ES-I3 (cell line): ENCODE measurements at regions not wholly inside any gene's neighbourhood (a gene's known extent, or its start where the extent isn't known, plus 50 kb on each side); places are given as distances from the start of the nearest gene placed in this dataset.
"Not testable (repeated sequence)": the region's sequence is repeated elsewhere in the genome, so short reads cannot be mapped to it uniquely, and the experiment has no call there.

Experiments
- H3K36me3 ChIP-seq: 2 replicates; pipeline ENCODE4 v1.6.1; 2013; ENCODE audit warnings: mild to moderate bottlenecking, low read length, control low read depth, moderate library complexity; ENCODE audit not compliant: insufficient read depth
- H3K4me1 ChIP-seq: 2 replicates; pipeline ENCODE4 v1.6.1; 2013; ENCODE audit warnings: mild to moderate bottlenecking, control low read depth, low read length; ENCODE audit not compliant: insufficient read depth
- H3K9ac ChIP-seq: 2 replicates; pipeline ENCODE4 v1.6.1; 2013; ENCODE audit warnings: low read depth, mild to moderate bottlenecking, low read length, moderate library complexity
- H3K9me3 ChIP-seq: 2 replicates; pipeline ENCODE4 v1.6.1; 2013; ENCODE audit warnings: mild to moderate bottlenecking, low read length, moderate library complexity; ENCODE audit not compliant: control insufficient read depth, insufficient read depth

DNA sequence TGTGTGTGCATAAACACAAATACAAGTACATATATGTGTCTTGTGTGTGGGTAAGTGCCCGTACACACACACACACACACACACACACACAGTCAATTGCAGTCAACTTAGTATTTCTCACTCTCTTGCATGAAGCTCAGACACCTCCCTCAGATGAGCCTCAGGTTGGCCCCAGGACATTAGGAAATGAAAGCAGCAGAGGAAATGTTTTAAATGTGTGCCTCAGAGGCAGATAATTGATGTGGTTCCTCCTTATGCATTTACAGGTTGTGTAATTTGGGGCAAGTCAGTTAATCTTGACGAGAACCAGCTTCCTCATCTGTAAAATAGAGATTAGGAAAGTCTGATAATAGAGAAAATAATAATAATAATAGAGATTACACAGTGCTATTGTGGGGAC, 814.0 kb upstream of the ID2 start:
- Histone ChIP-seq H3K9ac (no peak overlapping the region), H3K9me3 (no peaks in the 10 kb centered on the region), H3K36me3 (peaks cover 39% of the 10 kb centered on the region), H3K4me1 (peaks cover 26% of the 10 kb centered on the region)

DNA sequence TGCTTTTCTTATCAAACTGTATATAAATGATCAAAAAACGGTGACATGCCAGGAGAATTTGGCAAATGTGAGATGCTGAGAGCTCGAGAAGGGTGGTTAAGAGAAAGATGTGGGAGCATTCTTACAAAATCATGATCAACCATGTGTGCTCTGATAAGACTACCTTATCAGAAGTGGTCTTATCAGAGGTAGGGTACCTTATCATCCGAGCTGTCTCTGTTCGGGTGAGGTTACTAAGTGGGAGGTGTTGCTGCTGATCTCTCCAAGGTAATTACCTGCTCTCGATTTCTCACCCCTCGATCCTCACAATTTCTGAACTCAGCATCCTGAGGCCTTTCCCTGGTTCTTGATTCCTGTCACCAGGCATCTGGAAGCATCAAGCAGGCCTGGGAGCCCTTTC, 813.0 kb upstream of the ID2 start:
- no peaks in the 10 kb centered on the region for H3K9me3 ChIP-seq
- H3K9ac ChIP-seq = no peak overlapping the region
- peaks cover 39% of the 10 kb centered on the region for H3K36me3 ChIP-seq
- peaks cover 26% of the 10 kb centered on the region for H3K4me1 ChIP-seq

DNA sequence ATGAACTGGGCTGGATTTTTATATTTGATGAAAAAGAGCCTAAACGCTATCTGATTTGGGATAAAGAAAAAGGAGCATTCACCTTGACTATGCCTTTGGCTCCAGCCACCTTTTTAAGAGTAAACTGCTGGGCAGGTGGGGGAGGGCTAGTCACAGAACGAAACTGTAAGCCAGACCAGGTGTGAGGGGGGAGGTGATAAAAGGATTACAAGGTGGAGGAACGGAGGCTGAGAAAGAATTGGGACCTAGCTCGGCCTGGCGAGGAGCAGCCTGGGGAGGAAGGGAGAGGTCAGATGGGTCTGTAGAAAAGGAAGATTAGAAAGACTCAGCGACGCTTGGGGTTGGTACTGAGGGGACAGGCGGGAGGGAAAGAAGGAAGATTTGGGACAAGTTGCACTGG, 805.4 kb upstream of the ID2 start:
- not testable (repeated sequence) for H3K9me3 ChIP-seq
- Histone ChIP-seq H3K9ac (peak overlapping the region; percentile 60), H3K4me1 (peaks cover 25% of the 10 kb centered on the region), H3K36me3 (peaks cover 14% of the 10 kb centered on the region; the same call in 1 of the 2 replicates)

DNA sequence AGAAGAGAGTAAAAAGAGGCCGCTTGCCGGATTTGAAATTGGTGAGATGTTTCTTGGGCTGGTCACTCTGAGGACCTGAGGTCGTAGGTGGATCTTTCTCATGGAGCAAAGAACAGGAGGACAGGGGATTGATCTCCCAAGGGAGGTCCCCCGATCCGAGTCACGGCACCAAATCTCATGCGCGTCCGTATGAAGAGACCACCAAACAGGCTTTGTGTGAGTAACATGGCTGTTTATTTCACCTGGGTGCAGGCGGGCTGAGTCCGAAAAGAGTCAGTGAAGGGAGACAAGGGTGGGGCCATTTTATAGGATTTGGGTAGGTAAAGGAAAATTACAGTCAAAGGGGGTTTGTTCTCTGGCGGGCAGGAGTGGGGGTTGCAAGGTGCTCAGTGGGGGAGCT, 803.6 kb upstream of the ID2 start:
- Histone ChIP-seq H3K9ac (peak overlapping the region; percentile 70), H3K36me3 (peaks cover 26% of the 10 kb centered on the region), H3K4me1 (peaks cover 22% of the 10 kb centered on the region)
- H3K9me3 ChIP-seq = not testable (repeated sequence)

DNA sequence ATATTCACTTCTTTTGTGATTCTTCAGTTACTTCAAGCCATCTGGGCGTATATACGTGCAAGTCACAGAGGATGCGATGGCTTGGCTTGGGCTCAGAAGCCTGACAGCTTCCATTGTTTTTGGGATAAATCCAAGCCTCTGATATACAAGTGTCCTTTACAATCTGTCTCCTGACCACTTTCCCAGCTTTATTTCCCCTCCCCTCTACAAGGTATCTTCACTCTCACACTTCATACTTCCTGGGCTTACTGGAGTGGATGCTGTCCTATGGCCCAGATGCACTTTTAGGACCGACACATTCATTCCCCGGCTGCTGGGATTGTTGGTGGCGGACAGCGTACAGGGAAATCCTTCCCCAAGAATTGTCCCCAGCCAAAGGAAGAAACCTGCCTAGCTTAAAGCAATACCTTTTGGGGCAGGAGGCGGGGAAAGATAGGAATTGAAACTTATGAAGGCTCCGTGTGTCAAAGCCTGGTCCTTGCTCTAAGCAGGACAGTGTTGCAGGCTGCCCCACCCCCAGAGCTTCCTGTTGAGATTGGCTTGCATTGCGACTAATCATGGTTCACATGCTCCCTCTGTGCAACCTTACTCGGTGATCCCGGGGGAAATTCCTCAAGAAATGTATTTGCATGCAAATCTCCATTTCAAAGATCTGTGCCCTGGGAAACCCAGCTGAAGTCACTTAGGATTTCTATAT, 802.9 kb upstream of the ID2 start:
- H3K9me3 ChIP-seq = no peaks in the 10 kb centered on the region
- peaks cover 26% of the 10 kb centered on the region for H3K4me1 ChIP-seq
- H3K36me3 ChIP-seq = peaks cover 33% of the 10 kb centered on the region
- H3K9ac ChIP-seq = peak overlapping the region; percentile 56

DNA sequence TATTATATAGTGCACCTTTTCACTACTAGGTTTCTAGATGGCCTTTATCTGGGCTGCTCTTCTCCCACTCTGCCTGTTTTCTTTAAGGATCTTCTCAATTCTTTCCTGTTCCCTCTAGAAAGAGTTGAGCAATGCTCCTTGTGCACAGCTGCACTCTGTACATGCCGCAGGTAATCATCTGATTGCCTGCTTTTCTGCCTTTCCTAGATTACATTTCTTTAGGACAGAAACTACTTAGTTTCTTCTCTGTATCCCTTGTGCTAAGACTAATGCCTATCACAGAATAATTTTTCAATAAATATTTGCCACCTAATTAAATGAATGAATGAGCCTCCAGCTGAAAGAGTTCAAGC, 802.4 kb upstream of the ID2 start:
- Histone ChIP-seq H3K9ac (peak overlapping the region; percentile 56), H3K4me1 (peaks cover 26% of the 10 kb centered on the region), H3K9me3 (no peaks in the 10 kb centered on the region), H3K36me3 (peaks cover 34% of the 10 kb centered on the region)

DNA sequence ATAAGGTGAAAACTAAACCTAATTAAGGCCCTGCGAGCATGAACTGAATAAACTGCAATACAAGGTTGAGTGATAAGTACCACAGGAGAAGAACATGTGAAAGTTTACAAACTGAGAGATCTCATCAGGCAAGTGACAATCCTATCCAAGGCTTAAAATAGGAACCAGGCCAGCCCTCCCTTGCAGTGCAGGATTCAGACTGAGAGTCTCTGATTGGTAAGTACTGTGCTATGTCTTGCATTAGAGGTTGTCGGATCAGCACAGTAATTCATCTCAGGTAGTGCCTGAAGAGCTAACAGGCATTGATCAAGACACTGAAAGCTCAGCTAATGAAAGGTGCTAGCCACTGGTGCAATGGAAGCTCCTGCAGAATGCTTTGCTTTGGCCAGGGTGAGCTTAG, 801.7 kb upstream of the ID2 start:
- H3K4me1 ChIP-seq = peaks cover 30% of the 10 kb centered on the region
- peak overlapping the region; percentile 56 for H3K9ac ChIP-seq
- peaks cover 39% of the 10 kb centered on the region for H3K36me3 ChIP-seq
- H3K9me3 ChIP-seq = no peaks in the 10 kb centered on the region

DNA sequence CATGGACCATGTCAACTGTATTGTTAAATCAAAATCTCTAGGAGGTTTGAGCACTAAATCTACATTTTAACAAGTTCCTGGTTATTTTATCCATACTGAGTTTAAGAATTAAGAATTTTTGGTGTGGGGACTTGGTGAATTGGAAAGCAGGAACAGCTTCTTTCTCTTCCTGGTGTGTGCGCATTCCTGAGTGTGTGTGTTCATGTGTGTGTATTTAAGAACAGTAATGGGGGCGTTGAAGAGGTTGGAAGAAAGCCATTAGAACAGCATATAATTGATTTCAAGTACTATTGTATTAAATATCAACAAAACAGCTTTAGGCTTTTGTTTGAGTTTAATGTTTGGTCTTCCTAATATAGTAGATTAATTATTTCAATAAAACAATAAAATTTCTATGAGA, 801.3 kb upstream of the ID2 start:
- Histone ChIP-seq H3K9ac (peak overlapping the region; percentile 56), H3K9me3 (no peaks in the 10 kb centered on the region)

DNA sequence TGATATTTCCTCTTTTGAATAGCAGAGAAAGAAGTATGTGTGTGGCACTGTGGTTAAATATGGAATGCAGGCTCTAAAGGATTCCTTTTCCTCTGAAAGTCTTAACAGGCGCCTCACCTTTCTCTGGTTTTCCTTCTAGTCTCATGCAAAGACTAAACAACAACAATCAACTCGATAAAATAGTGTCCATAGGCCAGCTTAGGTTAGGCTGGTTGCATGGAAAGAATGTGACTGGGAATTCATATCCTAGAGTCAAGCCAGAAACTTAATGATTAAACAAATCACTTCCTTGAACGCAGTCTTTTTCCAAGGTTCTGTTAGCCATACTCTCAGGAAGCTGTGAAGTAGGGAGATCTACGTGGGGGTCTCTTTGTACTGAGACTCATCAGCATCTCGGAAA, 800.8 kb upstream of the ID2 start:
- H3K9me3 ChIP-seq = no peaks in the 10 kb centered on the region
- peak overlapping the region; percentile 56; the same call in 1 of the 2 replicates for H3K9ac ChIP-seq
- peaks cover 37% of the 10 kb centered on the region for H3K4me1 ChIP-seq
- H3K36me3 ChIP-seq = peaks cover 45% of the 10 kb centered on the region

More for the DNA sequence above, 801.3 kb upstream of the ID2 start:
- Histone ChIP-seq H3K4me1 (peaks cover 33% of the 10 kb centered on the region), H3K36me3 (peaks cover 42% of the 10 kb centered on the region)

DNA sequence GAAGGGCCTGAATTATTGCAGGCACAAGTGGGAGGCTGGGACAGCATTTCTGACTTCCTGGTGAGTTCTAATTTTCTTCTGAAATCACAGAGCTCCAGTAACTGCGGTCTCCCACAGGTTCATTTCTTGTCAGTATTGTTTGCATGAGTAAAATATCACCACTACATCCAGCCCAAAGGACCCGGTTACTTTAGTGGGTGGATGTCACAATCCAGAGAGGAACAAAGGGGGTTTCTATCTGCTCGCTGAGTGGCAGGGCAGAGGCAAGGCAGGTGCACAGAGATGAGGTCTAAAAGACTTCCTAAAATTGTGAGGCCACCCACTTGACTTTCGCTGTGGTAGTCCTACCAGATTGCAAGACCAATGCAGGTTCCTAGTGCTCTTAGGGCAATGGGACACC, 800.4 kb upstream of the ID2 start:
- Histone ChIP-seq H3K9me3 (no peaks in the 10 kb centered on the region), H3K9ac (no peak overlapping the region), H3K4me1 (peaks cover 38% of the 10 kb centered on the region), H3K36me3 (peaks cover 47% of the 10 kb centered on the region)

DNA sequence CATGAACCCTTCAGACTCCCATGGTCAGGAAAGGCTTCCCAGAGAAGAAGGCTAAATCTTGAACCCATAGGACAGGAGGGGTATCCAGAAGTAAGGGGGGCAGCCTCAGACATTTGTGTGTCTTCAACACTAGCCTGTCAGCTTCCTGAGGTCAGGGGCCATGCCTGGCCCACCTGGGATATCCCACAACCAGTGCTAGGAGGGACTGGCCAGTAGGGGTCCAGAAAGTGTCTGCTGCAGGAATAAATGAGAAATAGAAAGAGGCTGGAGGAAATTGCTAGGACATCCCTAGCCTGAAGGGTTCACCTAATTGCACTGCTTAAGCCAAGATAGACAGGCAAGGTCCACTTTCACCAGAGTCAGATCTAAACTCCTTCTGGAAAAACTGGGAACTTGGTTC, 799.6 kb upstream of the ID2 start:
- Histone ChIP-seq H3K9me3 (no peaks in the 10 kb centered on the region), H3K9ac (no peak overlapping the region), H3K4me1 (peaks cover 40% of the 10 kb centered on the region), H3K36me3 (peaks cover 49% of the 10 kb centered on the region)

DNA sequence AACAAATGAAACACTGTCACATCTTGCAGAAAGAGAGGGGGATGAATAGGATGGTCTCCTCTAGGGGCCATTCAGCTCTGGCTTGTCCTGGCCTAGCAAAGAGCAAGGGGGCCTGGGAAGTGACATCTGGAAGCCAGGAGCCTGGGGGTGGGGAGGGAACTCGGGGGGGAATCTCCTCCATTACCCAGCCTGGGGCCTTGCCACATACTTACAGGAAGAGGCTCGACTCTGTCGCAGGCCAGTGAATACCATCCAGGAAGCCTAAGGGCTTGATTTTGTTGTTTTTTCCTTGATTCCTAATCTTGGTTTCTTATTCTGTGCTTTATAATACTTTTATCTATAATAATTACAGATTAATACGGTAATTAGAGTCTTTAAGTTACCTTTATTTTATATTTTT, 797.5 kb upstream of the ID2 start:
- Histone ChIP-seq H3K9ac (no peak overlapping the region), H3K36me3 (peaks cover 54% of the 10 kb centered on the region), H3K4me1 (peaks cover 58% of the 10 kb centered on the region), H3K9me3 (no peaks in the 10 kb centered on the region)

DNA sequence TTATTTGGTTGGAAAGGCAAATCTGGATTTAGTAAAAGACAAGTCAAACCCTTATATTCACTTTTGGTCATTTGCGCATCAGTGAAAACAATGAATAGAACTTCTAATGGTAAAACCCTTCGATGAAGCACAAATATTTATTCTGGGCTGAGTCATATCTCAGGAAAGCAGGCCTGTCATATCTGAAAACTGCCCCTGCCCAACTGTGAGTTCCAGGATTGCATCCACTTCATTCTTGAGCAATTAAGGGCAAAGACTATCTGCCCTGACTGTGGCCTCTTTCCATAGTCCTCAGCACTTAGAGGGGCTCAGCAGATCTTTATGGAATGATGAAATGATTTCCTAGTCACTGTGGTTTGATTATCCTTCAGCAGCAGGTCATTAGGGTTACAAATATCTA, 795.2 kb upstream of the ID2 start:
- Histone ChIP-seq H3K4me1 (peaks cover 61% of the 10 kb centered on the region), H3K9me3 (no peaks in the 10 kb centered on the region; the same call in 1 of the 2 replicates), H3K9ac (no peak overlapping the region), H3K36me3 (peaks cover 46% of the 10 kb centered on the region)

DNA sequence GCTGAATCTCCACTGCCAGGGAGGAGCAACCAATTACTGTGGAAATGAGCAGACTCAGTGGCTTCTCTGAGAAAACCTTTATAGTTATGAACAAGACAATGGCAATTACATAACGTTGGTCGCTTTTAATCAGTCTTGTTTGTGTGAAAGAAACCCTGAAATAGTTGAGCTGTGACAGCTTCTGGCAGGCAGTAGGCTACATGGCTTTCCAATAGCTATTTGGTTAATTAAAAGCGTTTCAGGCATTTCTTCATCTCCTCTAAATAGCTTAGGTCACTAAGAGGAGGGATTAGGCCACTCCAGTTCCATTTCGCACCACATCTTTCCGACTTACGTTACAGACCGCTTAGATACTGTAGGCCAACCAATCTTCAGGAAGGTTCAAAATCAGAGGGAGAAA, 794.4 kb upstream of the ID2 start:
- no peaks in the 10 kb centered on the region; the same call in 1 of the 2 replicates for H3K9me3 ChIP-seq
- H3K4me1 ChIP-seq = peaks cover 57% of the 10 kb centered on the region
- H3K36me3 ChIP-seq = peaks cover 45% of the 10 kb centered on the region
- H3K9ac ChIP-seq = no peak overlapping the region

DNA sequence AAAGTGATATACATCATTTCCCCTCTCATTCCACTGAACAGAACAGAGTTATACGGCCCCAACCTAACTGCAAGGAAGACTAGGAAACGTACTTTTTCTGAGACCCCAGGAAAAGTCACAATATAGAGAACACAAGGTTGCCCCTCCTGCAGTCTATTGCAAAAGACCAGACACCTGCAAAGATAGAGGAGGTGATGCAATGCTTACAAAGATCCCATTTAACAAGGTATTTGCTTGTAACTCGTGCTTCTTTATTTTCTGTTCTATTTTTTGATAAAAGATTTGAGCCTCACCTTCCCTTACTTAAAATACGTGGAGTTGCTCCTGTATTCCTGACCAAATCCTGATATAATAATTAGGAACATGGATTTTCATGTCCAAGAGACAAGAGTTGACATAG, 793.0 kb upstream of the ID2 start:
- H3K4me1 ChIP-seq = peaks cover 54% of the 10 kb centered on the region

More for the DNA sequence above, 793.0 kb upstream of the ID2 start:
- Histone ChIP-seq H3K9me3 (no peaks in the 10 kb centered on the region; the same call in 1 of the 2 replicates), H3K36me3 (peaks cover 31% of the 10 kb centered on the region), H3K9ac (no peak overlapping the region)
